ENCODE measurements at regions not wholly inside any gene's neighbourhood (a gene's known extent, or its start where the extent isn't known, plus 50 kb on each side); places are given as distances from the start of the nearest gene placed in this dataset.

GRCh38 chr1:56028911-56029310 is 550.5 kb downstream of the PLPP3 start:
- Mint-ChIP-seq H3K27me3 (ENCODE audit: insufficient read depth) (no peaks in the 10 kb centered on the region; the same call in none of the 2 replicates), H3K4me1 (ENCODE audit: low read depth) (no peaks in the 10 kb centered on the region), H3K36me3 (ENCODE audit: low read depth) (no peaks in the 10 kb centered on the region), H3K27ac (no peak overlapping the region), H3K4me3 (no peak overlapping the region), H3K9me3 (no peaks in the 10 kb centered on the region)
- TF ChIP-seq, protein P1, sequence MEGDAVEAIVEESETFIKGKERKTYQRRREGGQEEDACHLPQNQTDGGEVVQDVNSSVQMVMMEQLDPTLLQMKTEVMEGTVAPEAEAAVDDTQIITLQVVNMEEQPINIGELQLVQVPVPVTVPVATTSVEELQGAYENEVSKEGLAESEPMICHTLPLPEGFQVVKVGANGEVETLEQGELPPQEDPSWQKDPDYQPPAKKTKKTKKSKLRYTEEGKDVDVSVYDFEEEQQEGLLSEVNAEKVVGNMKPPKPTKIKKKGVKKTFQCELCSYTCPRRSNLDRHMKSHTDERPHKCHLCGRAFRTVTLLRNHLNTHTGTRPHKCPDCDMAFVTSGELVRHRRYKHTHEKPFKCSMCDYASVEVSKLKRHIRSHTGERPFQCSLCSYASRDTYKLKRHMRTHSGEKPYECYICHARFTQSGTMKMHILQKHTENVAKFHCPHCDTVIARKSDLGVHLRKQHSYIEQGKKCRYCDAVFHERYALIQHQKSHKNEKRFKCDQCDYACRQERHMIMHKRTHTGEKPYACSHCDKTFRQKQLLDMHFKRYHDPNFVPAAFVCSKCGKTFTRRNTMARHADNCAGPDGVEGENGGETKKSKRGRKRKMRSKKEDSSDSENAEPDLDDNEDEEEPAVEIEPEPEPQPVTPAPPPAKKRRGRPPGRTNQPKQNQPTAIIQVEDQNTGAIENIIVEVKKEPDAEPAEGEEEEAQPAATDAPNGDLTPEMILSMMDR (IDR thresholded peaks at IDR 0.05) = no peak
- no peak for DNase-seq

- Mint-ChIP-seq H3K27me3 (ENCODE audit: insufficient read depth) (no peaks in the 10 kb centered on the region; the same call in none of the 2 replicates), H3K9me3 (no peaks in the 10 kb centered on the region), H3K4me1 (ENCODE audit: low read depth) (no peaks in the 10 kb centered on the region), H3K36me3 (ENCODE audit: low read depth) (no peaks in the 10 kb centered on the region), H3K4me3 (no peak overlapping the region), H3K27ac (no peak overlapping the region)
- TF ChIP-seq, protein P1 (IDR thresholded peaks at IDR 0.05) = no peak
- no peak for DNase-seq
Observed at GRCh38 chr1:56028244-56028643, 551.1 kb downstream of the PLPP3 start.

GRCh38 chr1:56025942-56026341 is 553.4 kb downstream of the PLPP3 start:
- DNase-seq = no peak
- H3K27me3 Mint-ChIP-seq (ENCODE audit: insufficient read depth) = no peaks in the 10 kb centered on the region; the same call in none of the 2 replicates
- TF ChIP-seq, protein P1 (IDR thresholded peaks at IDR 0.05) = no peak
- H3K27ac Mint-ChIP-seq = no peak overlapping the region
- no peaks in the 10 kb centered on the region for H3K4me1 Mint-ChIP-seq (ENCODE audit: low read depth)
- H3K4me3 Mint-ChIP-seq = no peak overlapping the region
- H3K9me3 Mint-ChIP-seq = no peaks in the 10 kb centered on the region
- no peaks in the 10 kb centered on the region for H3K36me3 Mint-ChIP-seq (ENCODE audit: low read depth)

- DNase-seq = no peak
- no peaks in the 10 kb centered on the region for H3K4me1 Mint-ChIP-seq (ENCODE audit: low read depth)
- H3K27ac Mint-ChIP-seq = no peak overlapping the region
- H3K4me3 Mint-ChIP-seq = no peak overlapping the region
- H3K9me3 Mint-ChIP-seq = no peaks in the 10 kb centered on the region
- no peaks in the 10 kb centered on the region for H3K36me3 Mint-ChIP-seq (ENCODE audit: low read depth)
- no peaks in the 10 kb centered on the region; the same call in none of the 2 replicates for H3K27me3 Mint-ChIP-seq (ENCODE audit: insufficient read depth)
- TF ChIP-seq, protein P1 (IDR thresholded peaks at IDR 0.05) = no peak
Observed at GRCh38 chr1:56024155-56024554, 555.2 kb downstream of the PLPP3 start.

DNA sequence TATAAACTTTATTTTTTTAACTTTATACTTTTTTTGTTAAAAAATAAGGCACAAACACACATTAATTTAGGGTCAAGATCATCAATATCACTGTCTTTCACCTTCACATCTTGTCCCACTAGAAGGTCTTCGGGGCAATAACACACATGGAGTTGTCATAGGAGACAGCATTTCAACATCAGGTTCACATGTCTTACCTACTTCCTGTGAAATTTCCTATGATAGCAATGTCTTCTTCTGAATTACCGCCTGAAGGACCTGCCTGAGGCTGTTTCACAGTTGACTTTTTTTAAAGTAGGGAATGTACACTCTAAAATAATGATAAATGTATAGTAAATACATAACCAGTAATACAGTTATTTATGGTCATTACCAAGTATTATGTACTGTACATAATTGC is 559.4 kb downstream of the PLPP3 start:
- Mint-ChIP-seq H3K4me3 (no peak overlapping the region), H3K4me1 (ENCODE audit: low read depth) (no peaks in the 10 kb centered on the region), H3K9me3 (peaks cover 2% of the 10 kb centered on the region; the same call in 1 of the 2 replicates), H3K27ac (no peak overlapping the region), H3K27me3 (ENCODE audit: insufficient read depth) (no peaks in the 10 kb centered on the region; the same call in 1 of the 2 replicates), H3K36me3 (ENCODE audit: low read depth) (no peaks in the 10 kb centered on the region)
- TF ChIP-seq, protein P1 (IDR thresholded peaks at IDR 0.05) = no peak
- DNase-seq = no peak

DNA sequence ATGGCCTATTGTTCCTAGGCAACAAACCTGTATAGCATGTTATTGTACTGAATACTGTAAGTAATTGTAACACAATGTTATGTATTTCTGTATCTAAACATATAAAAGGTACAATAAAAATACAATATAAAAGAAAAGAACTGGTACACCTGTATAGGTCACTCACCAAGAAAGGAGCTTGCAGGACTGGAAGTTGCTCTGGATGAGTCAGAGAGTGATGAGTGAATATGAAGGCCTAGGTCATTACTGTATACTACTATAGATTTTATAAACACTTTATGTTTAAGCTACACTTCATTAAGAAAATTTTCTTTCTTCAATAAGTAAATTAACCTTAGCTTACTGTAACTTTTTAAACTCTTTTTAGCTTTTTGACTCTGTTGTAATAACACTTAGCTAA is 559.9 kb downstream of the PLPP3 start:
- H3K4me1 Mint-ChIP-seq (ENCODE audit: low read depth) = no peaks in the 10 kb centered on the region
- H3K4me3 Mint-ChIP-seq = no peak overlapping the region
- H3K27me3 Mint-ChIP-seq (ENCODE audit: insufficient read depth) = no peaks in the 10 kb centered on the region; the same call in 1 of the 2 replicates
- no peaks in the 10 kb centered on the region for H3K36me3 Mint-ChIP-seq (ENCODE audit: low read depth)
- H3K9me3 Mint-ChIP-seq = peaks cover 6% of the 10 kb centered on the region; the same call in 1 of the 2 replicates
- TF ChIP-seq, protein P1 (IDR thresholded peaks at IDR 0.05) = no peak
- H3K27ac Mint-ChIP-seq = no peak overlapping the region
- DNase-seq = no peak
